Lower leg skin (tissue), 4 donors: ENCODE measurements at regions not wholly inside any gene's neighbourhood (a gene's known extent, or its start where the extent isn't known, plus 50 kb on each side); places are given as distances from the start of the nearest gene placed in this dataset.

Experiments used
- DNase-seq, 2 donors: peaks; one replicate each; pipeline ENCODE4 v3.0.0-alpha.2; 2019; ENCODE audit warnings: low spot score in 2 of 2
- H3K4me3 ChIP-seq: fragments of 200-600 bp; sonication (generic); 2 replicates; pipeline ENCODE4 v1.5.1; 2017; ENCODE audit warnings: mild to moderate bottlenecking, low read depth; ENCODE audit not compliant: poor library complexity, severe bottlenecking
- POLR2A ChIP-seq, 2 donors: fragments of 450-650 bp; IDR thresholded peaks; one replicate each; pipeline ENCODE4 v1.6.1; 2016 to 2017; ENCODE audit warnings: antibody characterized with exemption in 2 of 2, mild to moderate bottlenecking in 1 of 2, moderate library complexity in 1 of 2
- WGBS, 2 donors: methylation state at CpG; one replicate each; pipeline ENCODE4 v1.1.5; 2018; 5-methylcytosine and 5-hydroxymethylcytosine counted together
- intact Hi-C: fragments of 100-400 bp; cut with DNase I; formaldehyde crosslinking; loops from one replicate; pipeline ENCODE4 v1.15.0; 2023; ENCODE audit warnings: low total_unique reads
- TF ChIP-seq, protein P1 (sequence below), 3 donors: fragments of 450-650 bp; IDR thresholded peaks; one replicate each; pipeline ENCODE4 v1.5.1; 2016; ENCODE audit warnings: antibody characterized with exemption in 3 of 3, mild to moderate bottlenecking in 3 of 3, moderate library complexity in 2 of 3

DNA sequence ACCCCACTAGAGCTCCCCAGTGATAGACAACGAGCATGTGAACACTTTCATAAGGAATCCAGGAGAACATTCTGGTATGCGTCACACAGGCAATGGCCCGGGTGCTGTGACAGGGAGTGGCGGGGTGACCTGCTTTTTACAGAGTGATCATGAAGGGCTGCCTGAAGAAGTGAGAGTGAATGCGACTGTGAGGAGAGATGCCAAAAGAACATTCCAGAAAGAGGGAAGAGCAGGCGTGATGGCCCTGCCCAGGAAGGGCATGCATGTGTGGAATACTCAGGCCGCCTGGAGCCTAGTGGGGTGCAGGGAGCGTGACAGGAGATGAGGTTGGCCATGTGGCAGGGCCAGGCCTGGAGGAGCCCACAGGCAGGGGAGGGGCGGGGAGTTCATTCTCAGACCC, 53.8 kb downstream of the FZD10 start:
- 40 to 53% methylated on average over 9 of the region's 9 CpGs for WGBS, 2 donors
- intact Hi-C loops: no loop called here
- TF ChIP-seq, protein P1, sequence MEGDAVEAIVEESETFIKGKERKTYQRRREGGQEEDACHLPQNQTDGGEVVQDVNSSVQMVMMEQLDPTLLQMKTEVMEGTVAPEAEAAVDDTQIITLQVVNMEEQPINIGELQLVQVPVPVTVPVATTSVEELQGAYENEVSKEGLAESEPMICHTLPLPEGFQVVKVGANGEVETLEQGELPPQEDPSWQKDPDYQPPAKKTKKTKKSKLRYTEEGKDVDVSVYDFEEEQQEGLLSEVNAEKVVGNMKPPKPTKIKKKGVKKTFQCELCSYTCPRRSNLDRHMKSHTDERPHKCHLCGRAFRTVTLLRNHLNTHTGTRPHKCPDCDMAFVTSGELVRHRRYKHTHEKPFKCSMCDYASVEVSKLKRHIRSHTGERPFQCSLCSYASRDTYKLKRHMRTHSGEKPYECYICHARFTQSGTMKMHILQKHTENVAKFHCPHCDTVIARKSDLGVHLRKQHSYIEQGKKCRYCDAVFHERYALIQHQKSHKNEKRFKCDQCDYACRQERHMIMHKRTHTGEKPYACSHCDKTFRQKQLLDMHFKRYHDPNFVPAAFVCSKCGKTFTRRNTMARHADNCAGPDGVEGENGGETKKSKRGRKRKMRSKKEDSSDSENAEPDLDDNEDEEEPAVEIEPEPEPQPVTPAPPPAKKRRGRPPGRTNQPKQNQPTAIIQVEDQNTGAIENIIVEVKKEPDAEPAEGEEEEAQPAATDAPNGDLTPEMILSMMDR (IDR thresholded peaks at IDR 0.05): no peak
- TF ChIP-seq POLR2A (IDR thresholded peaks at IDR 0.05): no peak
- no peak overlapping the region for H3K4me3 ChIP-seq
- no peak for DNase-seq

- intact Hi-C loops: no loop called here
- H3K4me3 ChIP-seq: no peak overlapping the region
- DNase-seq: no peak
- 87 to 93% methylated on average over 12 of the region's 12 CpGs for WGBS, 2 donors
- TF ChIP-seq, protein P1 (IDR thresholded peaks at IDR 0.05): no peak
- TF ChIP-seq POLR2A (IDR thresholded peaks at IDR 0.05): no peak
Observed at GRCh38 chr12:130218682-130219081, 56.4 kb downstream of the FZD10 start.

DNA sequence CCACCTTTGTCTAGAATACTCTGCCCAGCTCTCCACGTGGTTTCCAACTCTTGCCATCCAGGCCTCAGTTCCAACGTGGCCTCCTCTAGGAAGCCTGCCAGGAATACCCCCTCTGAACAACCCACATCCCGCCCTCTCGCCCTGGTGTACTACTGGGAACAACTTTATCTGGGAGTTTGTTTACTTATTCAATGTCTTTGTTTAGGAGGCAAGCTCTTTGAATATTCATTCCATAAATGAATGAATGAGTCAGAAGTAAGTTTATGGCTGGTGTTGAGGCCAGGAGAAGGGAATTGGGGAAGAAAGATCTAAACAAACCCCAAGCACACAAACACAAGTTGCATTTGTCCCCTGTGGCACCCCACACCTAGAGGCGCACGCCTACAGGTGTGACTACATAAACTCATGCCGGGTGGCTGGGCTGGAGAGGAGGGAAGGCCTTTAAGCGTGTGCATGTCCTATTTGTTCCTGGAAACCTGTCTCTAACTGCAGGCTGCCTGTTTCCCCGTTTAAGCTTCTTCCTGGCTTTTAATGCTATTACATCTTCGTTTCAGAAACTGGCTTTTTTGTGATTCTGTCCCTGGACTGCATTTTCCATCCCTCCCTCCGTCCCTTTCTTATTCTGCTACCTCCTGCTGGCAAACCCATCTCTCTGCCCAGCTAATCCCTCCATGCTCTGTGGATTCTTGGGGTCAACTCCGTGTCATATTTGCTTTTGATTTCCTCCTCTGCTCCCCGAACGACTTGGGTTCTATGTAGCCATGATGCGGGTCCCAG, 57.9 kb downstream of the FZD10 start:
- intact Hi-C loops: no loop called here
- H3K4me3 ChIP-seq: no peak overlapping the region
- TF ChIP-seq, protein P1 (IDR thresholded peaks at IDR 0.05): no peak
- TF ChIP-seq POLR2A (IDR thresholded peaks at IDR 0.05): no peak
- 55 to 58% methylated on average over 15 of the region's 15 CpGs for WGBS, 2 donors
- DNase-seq: no peak

DNA sequence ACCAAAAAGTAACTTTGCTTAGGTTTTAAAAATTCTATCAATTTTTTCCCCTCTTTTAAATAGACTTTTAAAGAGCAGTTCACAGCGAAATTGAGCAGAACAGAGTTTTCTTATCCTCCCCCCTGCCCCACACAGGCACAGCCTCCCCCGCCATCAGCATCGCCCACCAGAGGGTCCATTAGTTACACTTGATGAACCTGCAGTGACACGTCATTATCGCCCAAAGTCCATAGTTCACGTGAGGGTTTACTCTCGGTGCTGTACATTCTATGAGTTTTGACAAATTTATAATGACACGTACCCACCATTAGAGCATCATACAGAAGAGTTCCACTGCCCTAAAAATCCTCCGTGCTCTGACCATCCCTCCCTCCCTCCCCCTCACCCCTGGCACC, 58.4 kb downstream of the FZD10 start:
- TF ChIP-seq POLR2A (IDR thresholded peaks at IDR 0.05): no peak
- TF ChIP-seq, protein P1 (IDR thresholded peaks at IDR 0.05): no peak
- 72 to 77% methylated on average over 9 of the region's 9 CpGs for WGBS, 2 donors
- no peak overlapping the region for H3K4me3 ChIP-seq
- intact Hi-C loops: no loop called here
- no peak for DNase-seq

DNA sequence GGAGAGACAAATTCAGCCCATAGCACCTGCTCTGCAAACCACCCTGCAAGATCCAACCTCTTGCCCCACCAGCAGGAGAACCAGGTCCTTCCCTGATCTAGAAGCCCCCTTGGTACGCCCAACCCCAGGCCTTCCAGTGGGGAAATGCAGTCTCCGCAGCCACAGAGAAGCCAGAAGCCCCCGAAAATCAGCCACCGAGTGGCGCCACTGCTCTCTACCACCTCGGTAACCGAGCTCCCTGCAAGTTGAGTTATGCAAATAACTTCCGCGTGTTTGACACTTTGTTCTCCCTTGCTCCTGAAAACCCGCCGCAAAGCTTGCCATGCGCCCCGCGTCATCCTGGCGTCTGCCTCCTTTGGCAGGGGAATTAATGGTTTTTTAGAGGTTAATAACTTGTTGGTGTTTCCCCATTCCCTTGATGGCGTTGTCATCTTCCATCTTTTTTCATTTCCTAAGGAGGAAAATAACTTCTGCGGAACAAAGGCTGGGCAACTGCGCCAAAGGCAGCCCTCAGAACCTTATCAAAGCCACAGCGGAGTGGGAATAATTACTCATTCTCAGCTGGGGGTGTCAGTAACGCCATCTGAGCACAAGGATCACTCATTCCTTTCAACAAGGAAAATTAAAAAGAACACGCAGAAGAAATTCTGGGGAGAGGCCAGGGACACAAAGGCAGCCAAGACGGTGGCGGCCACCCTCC, 60.4 kb downstream of the FZD10 start:
- DNase-seq: no peak
- intact Hi-C loops: no loop called here
- no peak overlapping the region for H3K4me3 ChIP-seq
- WGBS, 2 donors: 78 to 80% methylated on average over 23 of the region's 23 CpGs
- TF ChIP-seq, protein P1 (IDR thresholded peaks at IDR 0.05): no peak
- TF ChIP-seq POLR2A (IDR thresholded peaks at IDR 0.05): no peak
